ENCODE measurements at regions not wholly inside any gene's neighbourhood (a gene's known extent, or its start where the extent isn't known, plus 50 kb on each side); places are given as distances from the start of the nearest gene placed in this dataset.

DNA sequence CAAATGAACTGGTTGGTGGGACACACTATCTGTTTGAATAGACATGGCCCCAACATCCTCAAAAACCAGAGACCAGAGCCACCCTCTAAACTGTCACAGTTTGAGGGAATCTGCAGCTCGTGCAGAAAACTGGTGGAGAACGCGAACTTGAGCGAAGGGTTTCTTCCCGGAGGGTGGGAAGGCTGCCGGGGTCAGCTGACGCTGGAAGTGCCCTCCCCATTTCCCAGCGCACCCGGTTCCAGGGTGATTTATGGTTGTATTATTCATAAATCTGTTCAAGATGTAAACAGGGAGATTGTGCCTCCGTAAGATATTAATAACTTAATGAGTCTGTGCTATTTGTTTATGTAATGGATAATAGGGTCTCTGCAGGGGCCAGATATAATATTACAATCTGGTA, 1396.7 kb downstream of the BRD1 start:
- TF ChIP-seq CTCF (conservative IDR thresholded peaks at IDR 0.05; ENCODE audit: low read depth, low read length) (no peak), MAFK (IDR thresholded peaks at IDR 0.05; ENCODE audit: low read depth, low read length) (no peak), NFE2L2 (IDR thresholded peaks at IDR 0.05; ENCODE audit: low read depth, low read length) (no peak), POLR2A (IDR thresholded peaks at IDR 0.05; ENCODE audit: low read depth, low read length) (no peak), MAZ (IDR thresholded peaks at IDR 0.05; ENCODE audit: borderline replicate concordance, low read depth, low read length) (no peak), ELK1 (IDR thresholded peaks at IDR 0.05; ENCODE audit: borderline replicate concordance, low read depth, low read length) (no peak), RCOR1 (IDR thresholded peaks at IDR 0.05; ENCODE audit: insufficient replicate concordance, low read length) (no peak), FOS (IDR thresholded peaks at IDR 0.05; ENCODE audit: low read depth, low read length) (no peak), CHD1 (IDR thresholded peaks at IDR 0.05; ENCODE audit: low read depth, low read length) (no peak), RAD21 (IDR thresholded peaks at IDR 0.05; ENCODE audit: low read length) (no peak), BHLHE40 (IDR thresholded peaks at IDR 0.05; ENCODE audit: low read depth, low read length) (no peak)

Data from IMR-90 (cell line).